ENCODE measurements at regions not wholly inside any gene's neighbourhood (a gene's known extent, or its start where the extent isn't known, plus 50 kb on each side); places are given as distances from the start of the nearest gene placed in this dataset.

DNA sequence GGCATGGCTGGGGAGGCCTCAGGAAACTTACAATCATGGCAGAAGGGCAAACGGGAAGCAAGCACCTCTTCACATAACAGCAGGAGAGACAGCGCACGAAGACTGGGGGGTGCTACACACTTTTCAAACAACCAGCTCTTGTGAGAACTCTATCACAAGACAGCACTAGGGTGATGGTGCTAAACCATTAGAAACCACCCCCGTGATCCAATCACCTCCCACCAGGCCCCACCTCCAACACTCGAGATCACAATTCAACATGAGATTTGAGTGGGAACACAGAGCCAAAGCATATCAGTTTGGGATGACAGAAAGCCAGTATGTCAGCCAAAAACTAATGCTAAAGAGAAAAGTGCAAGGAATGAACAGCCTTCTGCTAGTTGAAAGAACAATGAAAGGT lies 309.8 kb upstream of the CCDC54 start:
- TF ChIP-seq, protein P1, sequence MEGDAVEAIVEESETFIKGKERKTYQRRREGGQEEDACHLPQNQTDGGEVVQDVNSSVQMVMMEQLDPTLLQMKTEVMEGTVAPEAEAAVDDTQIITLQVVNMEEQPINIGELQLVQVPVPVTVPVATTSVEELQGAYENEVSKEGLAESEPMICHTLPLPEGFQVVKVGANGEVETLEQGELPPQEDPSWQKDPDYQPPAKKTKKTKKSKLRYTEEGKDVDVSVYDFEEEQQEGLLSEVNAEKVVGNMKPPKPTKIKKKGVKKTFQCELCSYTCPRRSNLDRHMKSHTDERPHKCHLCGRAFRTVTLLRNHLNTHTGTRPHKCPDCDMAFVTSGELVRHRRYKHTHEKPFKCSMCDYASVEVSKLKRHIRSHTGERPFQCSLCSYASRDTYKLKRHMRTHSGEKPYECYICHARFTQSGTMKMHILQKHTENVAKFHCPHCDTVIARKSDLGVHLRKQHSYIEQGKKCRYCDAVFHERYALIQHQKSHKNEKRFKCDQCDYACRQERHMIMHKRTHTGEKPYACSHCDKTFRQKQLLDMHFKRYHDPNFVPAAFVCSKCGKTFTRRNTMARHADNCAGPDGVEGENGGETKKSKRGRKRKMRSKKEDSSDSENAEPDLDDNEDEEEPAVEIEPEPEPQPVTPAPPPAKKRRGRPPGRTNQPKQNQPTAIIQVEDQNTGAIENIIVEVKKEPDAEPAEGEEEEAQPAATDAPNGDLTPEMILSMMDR (IDR thresholded peaks at IDR 0.05; ENCODE audit: extremely low read depth, missing control alignments) = no peak
- DNase-seq (ENCODE audit: low spot score) = no peak

DNA sequence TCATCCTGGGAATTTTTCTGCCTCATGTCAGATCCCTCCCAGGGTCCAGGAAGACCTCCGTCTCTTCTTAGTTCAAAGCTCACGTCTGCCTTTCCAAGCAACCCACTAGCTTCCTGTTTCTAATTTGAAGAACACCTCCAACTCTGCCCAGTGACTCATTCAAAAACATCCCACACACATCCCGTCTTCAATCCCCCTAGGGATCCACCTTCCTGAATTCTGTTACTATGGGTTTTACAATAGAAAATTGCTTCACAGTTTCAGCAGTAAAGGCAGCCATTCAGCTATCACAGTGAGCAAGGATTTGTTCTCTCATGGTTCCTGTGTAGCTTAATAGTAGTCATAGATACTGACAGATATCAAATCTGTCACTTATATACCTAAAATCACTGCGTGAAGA lies 308.3 kb upstream of the CCDC54 start:
- TF ChIP-seq, protein P1 (IDR thresholded peaks at IDR 0.05; ENCODE audit: extremely low read depth, missing control alignments) = no peak
- no peak for DNase-seq (ENCODE audit: low spot score)

DNA sequence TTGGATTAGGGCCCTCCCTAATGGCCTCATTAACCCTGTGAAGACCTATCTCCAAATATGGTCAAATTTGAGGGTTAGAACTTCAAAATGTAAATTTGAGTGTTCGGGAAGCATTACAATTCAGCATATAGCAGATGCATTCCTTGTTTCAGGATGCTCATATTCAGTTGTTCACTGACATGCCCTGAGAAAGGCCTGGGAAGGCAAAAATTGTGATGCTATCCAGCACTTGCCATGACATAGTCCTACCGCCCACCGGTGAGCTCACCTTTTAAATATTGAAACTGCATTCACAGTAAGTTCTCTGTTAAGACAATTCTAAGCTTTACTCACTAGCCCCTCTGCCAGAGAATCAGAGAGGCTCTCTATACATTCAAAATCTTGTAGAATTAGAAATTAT lies 300.3 kb upstream of the CCDC54 start:
- no peak for DNase-seq (ENCODE audit: low spot score)
- TF ChIP-seq, protein P1 (IDR thresholded peaks at IDR 0.05; ENCODE audit: extremely low read depth, missing control alignments) = no peak

DNA sequence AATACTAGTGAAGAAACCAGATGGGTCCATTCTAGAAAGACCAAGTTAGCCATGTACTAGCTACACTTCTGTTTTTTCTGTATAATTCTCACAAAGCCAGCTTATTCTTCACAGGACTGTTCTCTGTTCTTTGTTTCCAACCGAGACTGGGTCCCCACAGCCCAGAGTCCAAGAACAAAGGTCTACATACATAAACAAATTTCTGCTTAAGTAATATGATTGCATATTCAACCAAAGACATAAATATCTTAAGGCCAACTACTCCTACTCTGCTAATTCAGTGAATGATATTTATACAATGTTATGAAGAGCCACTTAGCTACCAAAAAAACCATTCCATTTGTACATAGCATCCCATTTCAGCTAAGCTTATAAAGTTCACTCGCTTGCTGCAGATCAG lies 299.8 kb upstream of the CCDC54 start:
- DNase-seq (ENCODE audit: low spot score) = no peak
- TF ChIP-seq, protein P1 (IDR thresholded peaks at IDR 0.05; ENCODE audit: extremely low read depth, missing control alignments) = no peak

DNA sequence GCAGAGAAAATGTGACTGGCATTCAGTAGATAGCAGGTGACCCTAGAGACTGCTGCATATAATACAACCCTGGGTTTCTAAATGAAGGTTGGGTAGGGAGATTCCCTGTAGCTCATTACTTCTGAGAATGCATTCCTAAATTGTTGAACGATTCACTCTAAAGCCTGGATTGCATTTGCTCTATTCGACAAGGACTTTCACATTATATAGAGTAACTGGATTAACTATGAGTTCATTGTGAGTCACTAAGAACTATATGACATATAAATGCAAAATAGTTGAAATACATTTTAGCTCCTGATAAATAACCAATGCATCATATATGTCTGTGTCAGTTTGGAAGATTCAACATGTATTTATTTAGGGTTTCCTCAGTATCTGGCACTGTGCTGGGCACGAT lies 294.7 kb upstream of the CCDC54 start:
- TF ChIP-seq, protein P1 (IDR thresholded peaks at IDR 0.05; ENCODE audit: extremely low read depth, missing control alignments) = no peak
- DNase-seq (ENCODE audit: low spot score) = no peak

DNA sequence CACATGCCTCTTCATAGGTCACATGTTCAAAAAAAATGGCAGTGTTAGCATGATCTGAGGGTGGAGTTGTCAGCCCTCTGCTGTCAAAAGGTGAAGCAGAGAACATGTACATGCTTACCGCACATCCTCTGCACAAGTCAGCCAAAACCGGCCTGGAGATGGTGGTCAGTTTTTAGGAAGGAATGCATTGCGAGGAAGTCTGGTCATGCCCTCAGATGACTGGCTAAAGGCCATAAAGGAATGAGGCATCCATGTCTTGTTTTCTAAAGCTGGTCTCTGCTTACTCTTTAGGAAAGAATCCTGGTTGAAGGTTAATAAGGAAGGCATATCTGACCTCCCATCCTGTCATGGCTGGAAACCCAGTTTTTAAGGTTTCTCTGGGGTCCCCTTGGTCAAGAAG lies 292.0 kb upstream of the CCDC54 start:
- TF ChIP-seq, protein P1 (IDR thresholded peaks at IDR 0.05; ENCODE audit: extremely low read depth, missing control alignments) = no peak
- no peak for DNase-seq (ENCODE audit: low spot score)

DNA sequence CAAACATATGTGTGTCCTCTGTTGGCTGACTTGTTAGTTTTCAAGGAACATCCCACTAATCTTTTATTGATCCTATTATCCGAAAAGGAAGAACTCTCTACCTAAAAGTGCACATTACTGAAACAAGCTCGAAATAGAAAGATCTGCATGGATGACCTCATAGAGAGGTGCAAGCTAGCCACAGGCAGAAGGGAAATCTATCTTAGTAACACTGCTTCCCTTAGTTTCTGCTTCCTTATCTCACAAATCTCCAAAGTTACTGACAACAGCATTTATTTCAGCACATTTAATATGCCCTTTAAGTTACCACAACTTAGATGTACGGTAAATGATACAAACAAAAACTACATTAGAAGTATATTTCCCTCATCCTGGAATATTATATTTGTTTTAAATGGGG lies 285.1 kb upstream of the CCDC54 start:
- DNase-seq (ENCODE audit: low spot score) = no peak
- TF ChIP-seq, protein P1 (IDR thresholded peaks at IDR 0.05; ENCODE audit: extremely low read depth, missing control alignments) = no peak

Measured in GM20000 (cell line).